ENCODE measurements at regions not wholly inside any gene's neighbourhood (a gene's known extent, or its start where the extent isn't known, plus 50 kb on each side); places are given as distances from the start of the nearest gene placed in this dataset.

DNA sequence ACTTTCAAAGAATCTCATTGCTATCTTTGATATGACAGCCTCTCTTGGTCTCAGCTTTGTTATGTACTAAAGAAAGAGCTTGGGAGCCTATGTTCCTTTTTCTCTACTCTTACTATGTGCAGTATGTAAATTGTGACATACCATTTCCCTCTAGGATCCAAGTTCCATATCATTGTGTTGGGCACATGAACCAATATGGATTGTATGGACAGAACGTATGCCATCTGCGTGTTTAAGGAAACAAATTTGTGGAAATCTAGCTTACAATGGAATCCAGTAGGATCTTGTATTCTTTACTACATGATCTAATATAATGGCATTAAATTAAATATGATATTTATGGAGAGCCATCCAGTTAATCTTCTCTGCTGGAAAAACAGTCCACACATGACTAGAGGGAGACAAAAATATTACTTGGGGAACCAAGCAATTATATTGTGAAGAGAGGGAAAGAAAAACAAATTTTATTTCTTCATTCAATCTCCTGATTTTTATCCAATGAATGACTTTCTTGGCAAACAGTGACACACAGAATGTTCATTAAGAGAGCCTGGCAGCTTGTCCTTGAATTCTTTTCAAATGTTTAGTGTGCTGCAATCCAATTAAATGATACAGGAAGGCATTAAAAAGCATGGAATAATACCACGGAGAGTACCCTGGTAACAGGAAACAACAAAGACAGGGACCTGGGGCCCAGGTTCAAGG, 106.5 kb upstream of the DAB1 start:
- DNase-seq = no peak

DNA sequence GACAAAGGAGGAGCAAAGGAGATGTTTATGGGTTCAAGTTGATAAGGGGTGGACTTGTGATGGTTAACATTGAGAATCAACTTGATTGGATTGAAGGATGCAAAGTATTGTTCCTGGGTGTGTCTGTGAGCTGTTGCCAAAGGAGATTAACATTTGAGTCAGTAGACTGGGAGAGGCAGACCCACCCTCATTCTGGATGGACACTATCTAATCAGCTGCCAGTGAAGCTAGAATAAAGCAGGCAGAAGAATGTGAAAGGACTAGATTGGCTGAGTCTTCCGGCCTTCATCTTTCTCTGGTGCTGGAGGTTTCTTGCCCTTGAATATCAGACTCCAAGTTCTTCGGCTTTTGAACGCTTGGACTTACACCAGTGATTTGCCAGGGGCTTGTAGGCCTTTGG, 98.7 kb upstream of the DAB1 start:
- no peak for DNase-seq

DNA sequence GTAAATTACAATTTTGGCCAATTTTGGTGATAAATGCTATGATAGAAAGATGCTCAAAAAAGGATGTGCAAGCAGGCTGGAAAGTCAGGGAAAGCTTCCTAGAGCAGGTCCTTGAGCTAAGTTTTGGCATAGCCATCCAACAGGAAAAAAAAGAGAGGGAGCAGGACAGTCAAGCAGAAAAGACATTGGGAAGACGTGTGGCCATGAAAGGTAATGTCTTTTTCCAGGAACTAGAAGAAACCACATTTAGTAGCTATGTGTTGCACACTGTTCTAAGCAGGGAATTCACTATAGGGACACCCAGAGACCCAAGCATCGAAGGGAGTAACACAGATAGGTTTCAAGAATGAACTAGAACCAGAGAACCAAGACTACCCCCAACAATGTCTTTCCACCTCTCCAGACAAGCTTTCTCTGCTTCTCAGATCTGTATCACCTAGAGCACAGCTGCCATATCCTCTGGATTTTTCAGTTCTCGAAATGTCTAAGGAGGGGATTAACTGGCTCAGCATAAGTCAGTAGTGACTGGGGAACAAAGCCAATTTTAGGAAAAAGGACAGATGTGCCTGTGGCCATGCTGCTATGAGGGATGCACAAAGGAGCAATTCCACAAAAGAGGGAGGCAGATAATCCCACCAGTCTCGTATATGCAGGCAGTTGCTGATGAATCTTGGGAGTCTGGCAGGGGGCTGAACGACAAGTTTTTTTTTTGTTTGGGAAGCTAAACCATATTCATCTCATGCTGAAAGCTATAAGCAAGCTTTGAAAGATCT, 97.1 kb upstream of the DAB1 start:
- no peak for DNase-seq

DNA sequence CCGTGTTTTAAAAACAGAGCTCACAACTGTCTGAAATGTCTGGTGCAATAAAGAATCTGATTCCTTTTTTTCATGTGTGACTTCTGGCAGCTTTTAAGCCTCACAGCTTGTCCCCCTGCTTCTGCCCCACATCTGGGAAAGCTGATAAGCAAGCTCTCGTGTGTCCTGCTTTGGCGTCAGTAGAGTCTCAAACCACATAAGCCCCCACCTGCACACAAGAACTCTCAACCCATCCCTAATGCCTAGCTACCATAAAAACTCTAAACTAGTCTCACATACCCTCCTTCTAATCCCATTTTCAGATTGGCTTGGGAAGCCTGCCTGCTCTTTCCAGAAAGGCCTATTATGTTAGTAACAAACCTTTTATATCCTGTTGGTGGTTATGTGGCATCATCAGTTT, 94.6 kb upstream of the DAB1 start:
- no peak for DNase-seq

DNA sequence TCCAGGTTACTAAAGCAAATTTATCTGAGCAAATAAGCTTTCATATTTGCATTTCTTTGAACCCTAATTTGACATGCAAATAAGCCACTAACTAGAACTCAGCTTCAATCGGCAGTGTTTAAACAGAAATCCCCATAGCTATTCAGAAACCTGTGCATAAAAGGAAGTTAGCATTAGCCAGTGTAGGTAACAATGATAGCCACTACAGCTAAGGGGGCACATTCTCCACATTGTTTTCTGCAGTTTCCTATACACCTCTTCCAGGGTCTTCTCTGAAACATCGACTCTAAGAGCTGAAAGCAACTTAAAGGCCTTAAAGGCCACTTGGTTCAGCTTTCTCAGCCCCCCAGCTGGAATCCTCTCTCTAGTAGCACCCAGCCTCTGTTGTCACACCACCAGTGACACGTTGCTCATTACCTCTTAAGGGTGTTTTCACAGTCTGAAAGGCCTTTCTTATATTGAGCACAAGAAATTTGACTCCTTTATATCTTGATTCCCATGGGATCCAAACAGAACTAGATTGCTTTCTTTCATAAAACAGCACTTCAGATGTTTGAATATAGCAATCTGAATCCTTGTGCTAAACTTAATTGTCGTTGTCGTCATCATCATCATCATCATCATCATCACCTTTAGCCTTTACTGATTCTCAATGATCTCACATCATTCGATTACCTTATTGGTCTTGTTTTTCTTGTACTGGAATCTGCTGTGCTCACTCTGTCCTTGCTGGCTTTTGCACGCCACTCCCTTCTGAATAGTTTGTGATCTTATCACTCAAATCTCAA, 93.9 kb upstream of the DAB1 start:
- no peak for DNase-seq

DNA sequence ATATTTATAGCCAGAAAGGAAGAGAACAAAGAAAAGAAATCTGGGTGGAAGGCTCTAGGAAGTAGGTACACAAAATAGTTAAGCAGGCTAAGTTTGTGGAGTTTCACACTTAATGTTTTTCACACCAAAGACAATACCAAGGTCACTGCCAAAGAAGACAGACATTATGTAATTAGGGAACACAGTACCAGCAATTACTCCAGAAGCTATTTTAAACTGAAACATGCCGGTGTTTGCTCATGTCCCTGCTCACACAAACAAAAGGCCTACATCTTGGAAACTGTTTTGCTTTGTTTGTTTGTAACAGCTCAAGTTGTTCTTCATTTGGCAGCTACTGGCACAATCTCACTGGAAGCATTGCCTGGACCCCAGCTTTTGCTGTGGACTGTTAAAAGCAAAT, 88.5 kb upstream of the DAB1 start:
- no peak for DNase-seq

DNA sequence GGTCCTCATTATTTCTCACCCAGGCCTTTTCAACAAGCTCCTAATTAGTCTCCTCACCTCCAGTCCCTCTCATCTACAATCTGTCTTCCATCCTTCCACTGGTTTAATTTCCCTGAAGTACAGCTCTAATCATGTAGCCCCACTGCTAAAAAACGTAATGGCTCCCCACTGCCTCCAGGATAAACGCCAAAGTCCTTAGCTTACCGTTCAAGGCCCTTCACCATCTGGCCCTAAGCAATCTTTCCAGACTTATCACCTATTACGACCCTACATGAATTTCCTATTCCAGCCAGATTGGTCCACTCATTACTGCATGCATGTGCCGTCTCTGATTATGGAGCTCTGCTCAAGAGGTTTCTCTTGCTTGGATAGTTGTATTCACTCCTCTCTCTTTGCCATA, 83.1 kb upstream of the DAB1 start:
- no peak for DNase-seq

DNA sequence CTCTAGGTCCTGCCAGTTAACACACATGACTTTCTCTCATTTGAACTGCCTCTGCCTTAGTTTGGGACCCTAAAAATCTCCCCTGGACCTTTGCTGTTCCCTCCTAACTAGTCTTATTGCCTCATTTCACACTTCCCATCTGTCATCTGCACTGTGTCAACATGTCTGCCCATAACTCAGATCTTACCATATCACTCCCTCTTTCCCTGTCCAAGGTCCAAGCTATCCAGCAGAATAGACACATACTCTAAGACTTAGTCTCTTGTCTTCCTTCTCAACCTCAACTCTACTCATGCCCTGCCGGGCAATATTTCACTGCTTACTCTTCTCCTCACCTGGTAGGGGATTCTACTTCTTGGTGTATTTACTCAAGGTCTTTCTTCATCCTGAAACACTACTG, 79.5 kb upstream of the DAB1 start:
- no peak for DNase-seq

DNA sequence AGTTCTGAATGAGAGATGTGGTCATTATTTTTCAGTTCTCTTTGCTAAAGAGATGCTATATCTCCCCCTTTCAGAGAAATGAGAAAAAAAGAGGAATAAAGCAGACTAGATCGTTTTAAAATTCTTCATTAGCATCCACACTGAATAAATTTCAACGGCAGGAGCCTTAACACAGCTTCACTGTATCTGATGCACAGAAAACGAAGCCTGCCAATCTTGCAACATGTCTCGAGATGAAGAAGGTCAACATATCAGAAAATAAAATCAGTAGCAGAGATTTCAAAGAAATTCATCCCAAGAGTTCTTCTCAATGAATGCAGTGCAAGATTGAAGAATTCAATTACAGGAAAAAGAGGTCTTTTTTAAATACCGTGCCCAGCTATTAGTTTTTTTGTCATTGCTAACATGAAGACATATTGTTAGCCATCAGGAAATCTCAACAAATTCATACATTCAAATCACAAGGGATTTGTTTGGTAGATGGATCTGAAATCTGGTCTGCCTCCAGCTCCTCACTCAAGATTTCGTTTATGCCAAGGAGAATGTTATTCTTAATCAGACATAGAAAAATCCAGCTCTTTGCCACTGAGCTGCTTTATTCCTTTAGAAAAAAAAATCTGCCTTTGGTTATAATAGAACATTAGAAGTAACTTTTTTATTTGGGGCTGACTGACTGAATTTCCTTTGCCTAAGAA, 76.4 kb upstream of the DAB1 start:
- DNase-seq = no peak

DNA sequence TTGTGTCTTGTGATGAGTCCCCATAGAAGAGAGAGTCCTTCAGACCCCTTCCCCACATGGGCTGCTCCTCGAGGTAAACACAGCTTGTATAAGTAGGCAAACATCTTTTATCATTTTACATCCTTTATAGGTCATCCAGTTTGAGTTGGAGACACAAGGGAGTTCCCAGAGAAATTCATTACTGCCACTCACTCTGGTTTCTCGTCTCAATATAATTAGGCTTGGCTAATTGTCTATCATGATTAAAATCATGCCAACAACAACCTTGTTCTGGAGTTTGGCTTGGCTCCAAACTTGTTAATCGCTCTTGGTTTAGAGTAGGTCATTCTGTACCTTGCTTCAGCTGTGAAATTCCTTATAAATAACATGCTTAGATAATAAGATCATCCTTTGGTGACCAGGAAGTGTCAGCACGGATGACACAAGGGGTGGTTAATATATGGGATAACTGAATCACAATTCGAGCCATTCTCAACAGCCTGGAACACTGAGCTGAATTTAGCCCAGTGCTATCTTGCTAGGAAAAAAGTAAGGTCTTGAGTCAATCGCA, 70.7 kb upstream of the DAB1 start:
- DNase-seq = no peak

DNA sequence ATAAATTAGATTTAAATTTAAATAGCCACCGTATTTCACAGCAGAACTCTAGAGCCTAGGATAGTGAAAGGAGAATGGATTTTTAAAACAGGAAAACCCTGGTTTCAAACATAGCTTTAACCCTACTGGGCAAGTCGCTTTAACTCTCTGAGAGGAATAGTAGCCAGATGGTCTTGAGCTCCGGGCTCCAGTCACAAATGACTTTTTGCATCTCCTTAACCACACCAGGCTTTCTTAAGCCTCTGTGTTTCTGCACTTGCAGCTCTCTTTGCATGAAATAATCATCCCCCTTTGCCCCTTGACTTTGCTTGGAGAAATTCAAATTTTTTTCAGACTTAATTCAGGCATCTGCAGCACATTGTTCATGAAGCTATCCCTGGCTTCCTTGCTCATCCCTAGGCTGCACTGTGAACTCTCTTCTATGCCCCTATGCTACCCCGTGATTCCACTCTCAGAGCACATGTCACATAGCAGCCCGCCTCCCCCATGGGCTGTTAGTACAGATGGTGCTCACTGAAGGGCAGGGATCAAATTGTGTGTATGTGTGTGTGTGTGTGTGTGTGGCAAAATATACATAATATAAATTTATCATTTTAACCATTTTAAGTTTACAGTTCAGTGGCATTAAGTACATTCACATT, 68.8 kb upstream of the DAB1 start:
- DNase-seq = no peak

DNA sequence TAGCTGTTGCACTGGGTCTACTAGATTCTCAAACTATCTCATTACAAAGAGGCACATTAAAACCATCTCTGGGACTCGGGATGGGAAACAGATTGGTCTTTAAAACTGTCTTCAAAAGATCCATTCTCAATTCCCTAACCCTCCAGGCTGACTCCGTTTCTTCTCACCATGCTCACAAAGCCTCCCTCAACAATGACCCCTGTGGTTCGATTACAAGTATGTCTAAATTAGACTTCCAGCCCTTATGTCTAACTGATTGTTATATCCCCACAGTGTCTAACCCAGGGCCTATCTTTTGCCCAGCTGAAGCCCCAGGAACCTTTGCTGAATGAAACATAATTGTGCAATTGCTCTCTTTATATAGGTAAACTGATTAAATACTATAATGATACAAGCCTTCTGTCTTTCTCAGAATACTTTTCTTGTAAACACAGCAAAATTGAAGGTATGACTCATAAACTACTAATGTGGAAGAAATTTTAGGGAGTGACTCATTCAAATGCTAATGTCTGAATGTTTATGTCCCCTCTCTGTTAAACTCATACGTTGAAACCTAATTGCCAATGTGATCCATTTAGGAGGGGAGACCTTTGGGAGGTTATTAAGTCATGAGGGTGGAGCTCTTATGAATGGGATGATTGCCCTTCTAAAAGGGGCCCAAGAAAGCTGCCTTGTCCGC, 65.6 kb upstream of the DAB1 start:
- no peak for DNase-seq

DNA sequence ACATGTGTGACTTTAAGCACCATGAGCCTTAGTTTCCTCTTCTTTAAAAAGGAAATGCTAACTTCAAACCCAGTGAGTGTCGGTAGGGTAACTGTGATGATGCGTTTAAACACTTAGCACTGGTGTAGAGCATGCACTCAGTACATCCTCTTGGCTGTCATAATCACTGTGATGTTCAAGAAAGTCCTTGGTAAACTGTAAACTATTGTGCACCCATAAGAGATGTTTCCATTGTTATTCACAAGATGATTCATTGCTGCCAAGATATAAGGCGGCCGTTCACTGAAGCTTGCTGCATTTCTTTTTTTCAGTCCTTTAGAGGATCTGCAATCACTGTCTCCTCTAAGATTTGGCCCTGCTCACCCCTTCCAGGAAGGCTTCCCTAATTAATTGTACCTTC, 61.8 kb upstream of the DAB1 start:
- no peak for DNase-seq

DNA sequence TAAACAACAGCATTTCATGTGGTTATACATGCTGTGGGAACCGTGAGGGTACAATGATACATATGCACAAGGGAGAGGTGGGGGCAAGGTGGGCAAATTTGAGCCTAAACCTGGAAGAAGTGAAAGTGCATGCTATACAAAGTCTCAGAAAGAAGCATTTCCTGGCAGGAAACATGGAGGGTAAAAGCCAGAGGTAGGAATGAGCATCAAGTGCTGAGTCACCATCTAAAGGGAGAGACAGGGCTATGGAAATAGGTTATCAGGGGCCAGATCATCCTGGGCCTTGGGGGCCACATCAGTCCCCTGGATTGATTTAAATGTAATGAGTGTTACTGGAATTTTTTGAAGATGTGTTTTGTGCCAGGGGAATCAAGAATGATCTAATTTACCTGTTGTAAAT, 60.1 kb upstream of the DAB1 start:
- DNase-seq = no peak

DNA sequence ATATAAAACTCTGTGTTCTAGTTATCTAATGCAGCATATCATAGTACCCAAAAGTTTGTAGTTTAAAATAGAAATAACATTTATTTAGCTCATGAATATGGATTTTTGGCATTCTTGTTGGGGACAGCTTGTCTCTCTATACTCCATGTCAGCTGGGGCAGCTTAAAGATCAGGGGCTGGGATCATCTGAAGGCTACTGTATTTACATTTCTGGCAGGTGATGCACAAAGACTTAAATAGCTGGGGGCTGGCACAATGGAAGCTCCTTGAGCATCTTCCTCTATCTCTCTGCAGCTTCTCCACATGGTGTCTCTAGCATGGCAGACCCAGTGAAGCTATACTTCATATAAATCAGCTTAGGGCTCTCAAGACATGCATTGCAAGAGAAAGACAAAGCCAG, 55.6 kb upstream of the DAB1 start:
- no peak for DNase-seq

DNA sequence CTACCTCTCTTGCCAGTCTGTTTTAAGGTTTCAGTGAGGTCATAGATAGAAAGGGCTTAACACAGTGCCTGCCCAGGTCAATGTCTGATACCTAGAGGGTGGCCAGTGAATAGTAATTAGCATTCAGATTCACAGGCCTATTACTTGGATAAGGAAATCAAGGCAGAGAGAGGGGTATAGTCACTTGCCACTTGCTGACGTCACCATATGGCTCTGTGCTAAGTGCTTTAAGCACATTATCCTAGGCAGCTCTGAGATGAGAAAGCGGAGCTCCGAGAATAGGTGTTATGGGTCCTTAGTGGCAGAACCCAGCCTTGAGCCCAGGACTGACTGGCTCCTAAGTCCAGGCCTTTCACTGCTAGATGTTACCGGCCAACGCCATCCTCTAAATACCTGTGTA, 51.5 kb upstream of the DAB1 start:
- no peak for DNase-seq

DNA sequence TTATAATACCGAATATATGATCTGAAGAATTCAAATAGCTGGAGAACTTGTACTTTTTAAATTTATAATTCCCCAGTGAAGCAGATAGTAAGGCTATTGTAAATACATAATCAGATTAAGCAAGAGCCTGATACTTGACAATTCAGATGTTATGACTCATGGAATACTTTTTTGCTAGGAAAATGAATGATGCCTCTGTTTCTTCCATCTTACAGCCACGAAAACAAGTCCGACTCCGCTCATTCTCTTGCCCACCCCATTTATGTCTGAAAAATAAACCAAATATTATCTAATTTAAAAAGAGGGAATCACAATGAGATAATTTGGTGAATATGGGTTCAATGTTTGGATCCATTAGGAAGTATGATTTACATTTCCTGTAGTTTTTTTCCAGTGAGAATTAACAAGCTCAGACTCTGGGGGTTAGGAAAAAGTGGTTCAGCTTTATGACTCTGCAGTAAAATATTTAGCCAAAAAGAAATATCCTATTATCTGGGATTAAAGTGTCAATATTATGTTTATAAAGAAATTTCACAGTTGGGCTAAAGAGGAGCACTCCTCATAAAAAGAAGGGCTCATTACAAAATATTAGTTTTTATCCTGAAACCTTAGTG, 50.4 kb upstream of the DAB1 start:
- no peak for DNase-seq
